ENCODE measurements at regions not wholly inside any gene's neighbourhood (a gene's known extent, or its start where the extent isn't known, plus 50 kb on each side); places are given as distances from the start of the nearest gene placed in this dataset.

GRCh38 chr3:170707899-170708298 lies 122.0 kb upstream of the SLC7A14 start:
- no peak overlapping the region for H3K4me3 ChIP-seq (ENCODE audit: low read depth, low read length)
- no peak for TF ChIP-seq CTCF (IDR thresholded peaks at IDR 0.05; ENCODE audit: borderline replicate concordance, insufficient read depth, low read depth, low read length)

GRCh38 chr3:170705131-170705530 lies 119.3 kb upstream of the SLC7A14 start:
- H3K4me3 ChIP-seq (ENCODE audit: low read depth, low read length) = no peak overlapping the region
- no peak for TF ChIP-seq CTCF (IDR thresholded peaks at IDR 0.05; ENCODE audit: borderline replicate concordance, insufficient read depth, low read depth, low read length)

GRCh38 chr3:170703121-170703588 lies 117.3 kb upstream of the SLC7A14 start:
- no peak overlapping the region for H3K4me3 ChIP-seq (ENCODE audit: low read depth, low read length)
- TF ChIP-seq CTCF (IDR thresholded peaks at IDR 0.05; ENCODE audit: borderline replicate concordance, insufficient read depth, low read depth, low read length) = no peak

DNA sequence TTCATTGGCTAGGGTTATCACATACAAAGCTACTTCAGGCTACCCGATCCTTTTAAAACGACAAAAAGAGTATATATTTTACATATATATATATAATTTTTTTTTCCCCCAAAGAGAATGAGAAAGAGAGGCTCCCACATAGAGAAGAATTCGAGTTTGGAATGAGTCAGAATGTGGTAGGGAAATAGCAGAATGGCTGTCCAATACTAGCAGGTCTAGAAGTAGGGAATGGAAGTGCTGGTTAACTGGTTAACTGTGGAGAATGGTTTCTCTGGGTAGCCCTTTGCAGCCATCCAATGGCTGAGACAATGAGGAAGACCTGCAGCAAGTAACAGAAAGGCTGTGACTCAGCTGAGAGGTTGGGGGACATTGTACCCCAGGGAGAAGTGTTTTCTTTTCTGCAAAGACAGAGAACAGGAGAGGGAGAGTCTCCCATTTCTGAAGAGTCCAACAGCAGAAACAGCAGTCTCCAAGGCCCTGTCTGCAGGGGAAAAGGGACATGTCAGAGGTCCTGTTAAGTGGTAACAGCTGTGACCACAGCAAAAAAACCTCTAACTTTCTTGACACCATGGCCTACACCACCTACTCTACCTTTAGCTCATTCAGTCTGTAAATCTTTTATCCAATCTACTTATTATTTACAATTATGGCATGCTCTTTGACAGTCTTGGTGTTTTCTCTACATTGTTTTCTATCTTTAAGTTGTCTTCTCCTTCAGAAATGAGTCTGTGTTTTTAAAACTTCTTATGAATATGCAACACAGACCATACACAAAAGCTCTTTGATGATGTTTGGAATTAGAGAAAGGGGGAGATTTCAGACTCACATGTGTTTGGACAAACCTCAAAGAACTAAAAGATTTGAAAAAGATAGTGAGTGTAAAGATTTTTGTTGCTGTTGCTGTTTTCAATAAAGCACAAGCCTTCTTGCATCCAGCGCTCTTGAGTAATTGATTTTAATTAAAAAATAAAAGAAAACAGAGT lies 116.1 kb upstream of the SLC7A14 start:
- no peak for TF ChIP-seq CTCF (IDR thresholded peaks at IDR 0.05; ENCODE audit: borderline replicate concordance, insufficient read depth, low read depth, low read length)
- H3K4me3 ChIP-seq (ENCODE audit: low read depth, low read length) = no peak overlapping the region

GRCh38 chr3:170700054-170700404 lies 114.2 kb upstream of the SLC7A14 start:
- no peak overlapping the region for H3K4me3 ChIP-seq (ENCODE audit: low read depth, low read length)
- no peak for TF ChIP-seq CTCF (IDR thresholded peaks at IDR 0.05; ENCODE audit: borderline replicate concordance, insufficient read depth, low read depth, low read length)

DNA sequence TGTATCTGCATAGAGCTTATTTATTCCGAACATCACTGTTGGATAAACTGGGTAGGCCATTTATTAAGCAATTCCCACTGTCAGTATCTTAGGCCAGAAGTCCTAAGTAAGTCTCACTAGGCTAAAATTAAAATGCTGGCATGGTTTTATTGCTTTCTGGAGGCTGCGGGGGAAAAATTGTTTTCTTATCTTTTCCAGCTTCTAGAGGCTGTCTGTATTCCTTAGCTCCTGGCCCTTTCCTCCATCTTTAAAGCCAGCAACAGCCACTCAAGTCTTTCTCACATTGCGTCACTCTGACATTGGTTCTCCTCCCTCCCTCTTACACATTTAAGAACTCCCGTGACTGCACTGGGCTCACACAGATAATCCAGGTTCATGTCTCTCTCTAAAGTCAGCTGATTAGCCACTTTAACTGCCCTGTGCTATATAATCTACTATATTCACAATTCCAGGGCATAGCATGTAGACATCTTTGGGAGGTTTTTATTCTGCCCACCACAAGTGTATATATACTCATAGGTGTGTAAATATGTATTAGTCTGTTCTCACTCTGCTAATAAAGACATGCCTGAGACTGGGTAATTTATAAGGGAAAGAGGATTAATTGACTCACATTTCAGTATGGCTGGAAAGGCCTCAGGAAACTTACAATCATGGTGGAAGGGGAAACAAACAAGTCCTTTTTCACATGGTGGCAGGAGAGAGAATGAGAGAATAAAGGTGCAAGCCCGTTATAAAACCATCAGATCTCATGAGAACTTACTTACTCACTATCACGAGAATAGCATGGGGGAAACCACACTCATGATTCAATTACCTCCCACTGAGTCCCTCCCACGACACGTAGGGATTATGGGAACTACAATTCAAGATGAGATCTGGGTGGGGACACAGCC lies 113.5 kb upstream of the SLC7A14 start:
- H3K4me3 ChIP-seq (ENCODE audit: low read depth, low read length) = no peak overlapping the region
- no peak for TF ChIP-seq CTCF (IDR thresholded peaks at IDR 0.05; ENCODE audit: borderline replicate concordance, insufficient read depth, low read depth, low read length)
